ENCODE measurements at regions not wholly inside any gene's neighbourhood (a gene's known extent, or its start where the extent isn't known, plus 50 kb on each side); places are given as distances from the start of the nearest gene placed in this dataset.
"Not testable (repeated sequence)": the region's sequence is repeated elsewhere in the genome, so short reads cannot be mapped to it uniquely, and the experiment has no call there.

GRCh38 chr10:26932576-26932975, 71.8 kb upstream of the ABI1 start:
- no peak overlapping the region for H3K27ac ChIP-seq (ENCODE audit: low read depth in 2 of 2, low read length in 2 of 2)
- no peak for DNase-seq
- no peaks in the 10 kb centered on the region for H3K36me3 ChIP-seq (ENCODE audit: control insufficient read depth in 2 of 3, insufficient read depth in 3 of 3, low read length in 3 of 3)
- intact Hi-C loops (cut with DNase I), result no loop called here
- FAIRE-seq, result no peak
- H3K9me3 ChIP-seq (ENCODE audit: control insufficient read depth in 2 of 3, insufficient read depth in 1 of 3, low read length in 3 of 3), result no peaks in the 10 kb centered on the region
- TF ChIP-seq CTCF (IDR thresholded peaks at IDR 0.05; ENCODE audit: borderline replicate concordance, extremely low read depth, insufficient read depth), result no peak
- no peak overlapping the region for H3K4me3 ChIP-seq (ENCODE audit: low read length in 3 of 3)
- no peak overlapping the region for H3K9ac ChIP-seq (ENCODE audit: low read length in 3 of 3)
- no peaks in the 10 kb centered on the region for H3K27me3 ChIP-seq (ENCODE audit: control insufficient read depth, insufficient read depth, low read length)
- H3K4me1 ChIP-seq (ENCODE audit: control insufficient read depth in 2 of 3, insufficient read depth in 2 of 3, low read depth in 1 of 3, low read length in 3 of 3), result no peaks in the 10 kb centered on the region

- intact Hi-C loops (cut with DNase I), result no loop called here
- FAIRE-seq (no peak), DNase-seq (peak in 4 of 5 donors; percentile 22 to 58 (median 42))
- no peak overlapping the region for H3K27ac ChIP-seq (ENCODE audit: low read depth in 2 of 2, low read length in 2 of 2)
- no peak overlapping the region for H3K4me3 ChIP-seq (ENCODE audit: low read length in 3 of 3)
- no peaks in the 10 kb centered on the region for H3K27me3 ChIP-seq (ENCODE audit: control insufficient read depth, insufficient read depth, low read length)
- TF ChIP-seq CTCF (IDR thresholded peaks at IDR 0.05; ENCODE audit: borderline replicate concordance, extremely low read depth, insufficient read depth), result no peak
- no peaks in the 10 kb centered on the region for H3K36me3 ChIP-seq (ENCODE audit: control insufficient read depth in 2 of 3, insufficient read depth in 3 of 3, low read length in 3 of 3)
- no peak overlapping the region for H3K9ac ChIP-seq (ENCODE audit: low read length in 3 of 3)
- H3K9me3 ChIP-seq (ENCODE audit: control insufficient read depth in 2 of 3, insufficient read depth in 1 of 3, low read length in 3 of 3), result no peaks in the 10 kb centered on the region
- H3K4me1 ChIP-seq (ENCODE audit: control insufficient read depth in 2 of 3, insufficient read depth in 2 of 3, low read depth in 1 of 3, low read length in 3 of 3), result no peaks in the 10 kb centered on the region
These were observed 70.5 kb upstream of the ABI1 start for GRCh38 chr10:26931223-26931622.

- intact Hi-C loops (cut with DNase I); FAIRE-seq; DNase-seq; H3K27ac ChIP-seq (ENCODE audit: low read depth in 2 of 2, low read length in 2 of 2); H3K9me3 ChIP-seq (ENCODE audit: control insufficient read depth in 2 of 3, insufficient read depth in 1 of 3, low read length in 3 of 3); H3K27me3 ChIP-seq (ENCODE audit: control insufficient read depth, insufficient read depth, low read length); H3K4me1 ChIP-seq (ENCODE audit: control insufficient read depth in 2 of 3, insufficient read depth in 2 of 3, low read depth in 1 of 3, low read length in 3 of 3); H3K4me3 ChIP-seq (ENCODE audit: low read length in 3 of 3); H3K9ac ChIP-seq (ENCODE audit: low read length in 3 of 3); H3K36me3 ChIP-seq (ENCODE audit: control insufficient read depth in 2 of 3, insufficient read depth in 3 of 3, low read length in 3 of 3): not testable (repeated sequence)
These were observed 62.1 kb upstream of the ABI1 start for GRCh38 chr10:26922824-26923223.

- intact Hi-C loops (cut with DNase I); FAIRE-seq: not testable (repeated sequence)
- DNase-seq, result peak in 3 of 5 donors; percentile 33 to 80 (median 77)
These were observed 58.5 kb upstream of the ABI1 start for GRCh38 chr10:26919156-26919860.

More at GRCh38 chr10:26919156-26919860, 58.5 kb upstream of the ABI1 start:
- not testable (repeated sequence) for H3K9me3 ChIP-seq (ENCODE audit: control insufficient read depth in 2 of 3, insufficient read depth in 1 of 3, low read length in 3 of 3); H3K4me1 ChIP-seq (ENCODE audit: control insufficient read depth in 2 of 3, insufficient read depth in 2 of 3, low read depth in 1 of 3, low read length in 3 of 3); H3K36me3 ChIP-seq (ENCODE audit: control insufficient read depth in 2 of 3, insufficient read depth in 3 of 3, low read length in 3 of 3); H3K9ac ChIP-seq (ENCODE audit: low read length in 3 of 3); H3K27me3 ChIP-seq (ENCODE audit: control insufficient read depth, insufficient read depth, low read length); H3K4me3 ChIP-seq (ENCODE audit: low read length in 3 of 3); H3K27ac ChIP-seq (ENCODE audit: low read depth in 2 of 2, low read length in 2 of 2)

All from kidney (tissue), 13 donors.